Left cardiac atrium (tissue), 4 donors: ENCODE measurements at regions not wholly inside any gene's neighbourhood (a gene's known extent, or its start where the extent isn't known, plus 50 kb on each side); places are given as distances from the start of the nearest gene placed in this dataset.
A peak's percentile ranks its signal among the peaks of the same experiment; 100 is the strongest.
"Not testable (repeated sequence)": the region's sequence is repeated elsewhere in the genome, so short reads cannot be mapped to it uniquely, and the experiment has no call there.

Experiments used
- ATAC-seq, 2 donors: fragments of 200-7000 bp; cut with Tn5 transposase; one replicate each; pipeline ENCODE4 v1.9.1; 2020; ENCODE audit warnings: mild to moderate bottlenecking in 2 of 2, moderate library complexity in 2 of 2
- DNase-seq: peaks from one replicate; pipeline ENCODE4 v3.0.0-alpha.2; 2020
- intact Hi-C, 2 donors: fragments of 100-400 bp; cut with DNase I; formaldehyde crosslinking; loops; one replicate each; pipeline versions ENCODE4 v1.14.1 to v1.15.1; 2022 to 2023
- donor health status: DM: no; HTN: yes; CAD: no.
- donor health status: DM: no; HTN: yes; CAD: no; lungs with severe emphysema.
- donor health status: DM: yes; HTN: yes; CAD: no.
- donor health status: Dilated cardiomyopathy.

- ATAC-seq (no peak), DNase-seq (no peak)
- intact Hi-C loops = no loop called here
Observed at GRCh38 chr17:64775701-64776570, 113.8 kb upstream of the SMURF2 start.

GRCh38 chr17:64774888-64775540 is 112.9 kb upstream of the SMURF2 start:
- DNase-seq (no peak), ATAC-seq (no peak)
- intact Hi-C loops = no loop called here

- intact Hi-C loops = no loop called here
- ATAC-seq (peak in 1 of 2 donors; percentile 0), DNase-seq (peak; percentile 40)
Observed at GRCh38 chr17:64773836-64774761, 112.0 kb upstream of the SMURF2 start.

GRCh38 chr17:64773386-64773835 is 111.3 kb upstream of the SMURF2 start:
- no peak for ATAC-seq
- no peak for DNase-seq
- intact Hi-C loops = no loop called here

- ATAC-seq (no peak), DNase-seq (no peak)
- intact Hi-C loops = no loop called here
Observed at GRCh38 chr17:64772845-64773299, 110.8 kb upstream of the SMURF2 start.

GRCh38 chr17:64771980-64772844 is 110.1 kb upstream of the SMURF2 start:
- no peak for ATAC-seq
- no peak for DNase-seq
- intact Hi-C loops = no loop called here

- ATAC-seq (no peak), DNase-seq (no peak)
- intact Hi-C loops = no loop called here
Observed at GRCh38 chr17:64769712-64770111, 107.6 kb upstream of the SMURF2 start.

GRCh38 chr17:64767269-64767997 is 105.3 kb upstream of the SMURF2 start:
- intact Hi-C loops = no loop called here
- DNase-seq (no peak), ATAC-seq (no peak)

- intact Hi-C loops = no loop called here
- no peak for ATAC-seq
- no peak for DNase-seq
Observed at GRCh38 chr17:64765191-64765889, 103.2 kb upstream of the SMURF2 start.

GRCh38 chr17:64750891-64751677 is 89.0 kb upstream of the SMURF2 start:
- no peak for DNase-seq
- no peak for ATAC-seq
- intact Hi-C loops = no loop called here

- DNase-seq (no peak), ATAC-seq (no peak)
- intact Hi-C loops = no loop called here
Observed at GRCh38 chr17:64750478-64750877, 88.4 kb upstream of the SMURF2 start.

- no peak for ATAC-seq
- intact Hi-C loops = no loop called here
- DNase-seq = no peak
Observed at GRCh38 chr17:64749306-64749705, 87.2 kb upstream of the SMURF2 start.

- intact Hi-C loops = no loop called here
- peak; percentile 65 to 86 for ATAC-seq
- no peak for DNase-seq
Observed at GRCh38 chr17:64747938-64748540, 85.9 kb upstream of the SMURF2 start.

- peak; percentile 42 to 45 for ATAC-seq
- intact Hi-C loops = no loop called here
- peak; percentile 51 for DNase-seq
Observed at GRCh38 chr17:64742326-64742725, 80.2 kb upstream of the SMURF2 start.

GRCh38 chr17:64741916-64742315 is 79.8 kb upstream of the SMURF2 start:
- peak; percentile 43 to 72 for ATAC-seq
- intact Hi-C loops = not testable (repeated sequence)
- DNase-seq = peak; percentile 75

GRCh38 chr17:64741038-64741641 is 79.0 kb upstream of the SMURF2 start:
- ATAC-seq = peak; percentile 56 to 69
- intact Hi-C loops = no loop called here
- peak; percentile 44 for DNase-seq
